Frontal cortex (tissue), 3 donors: ENCODE measurements at regions not wholly inside any gene's neighbourhood (a gene's known extent, or its start where the extent isn't known, plus 50 kb on each side); places are given as distances from the start of the nearest gene placed in this dataset.
A peak's percentile ranks its signal among the peaks of the same experiment; 100 is the strongest.

Source experiments
- DNase-seq, 2 donors: peaks; one replicate each; pipeline ENCODE4 v3.0.0; 2012; ENCODE audit warnings: low spot score in 2 of 2
- FAIRE-seq: peaks from 2 replicates; lab custom pipeline; 2012; peaks lifted over from hg19 to GRCh38; lab: Jason Lieb, UNC
- donor health status: control.
- donor health status: control.
- donor health status: control.

- DNase-seq (peak in 1 of 2 donors; percentile 37), FAIRE-seq (no peak)
Measured at GRCh38 chr3:14352002-14352627, 50.3 kb upstream of the SLC6A6 start.
